HG03135 (cell line): ENCODE measurements at regions not wholly inside any gene's neighbourhood (a gene's known extent, or its start where the extent isn't known, plus 50 kb on each side); places are given as distances from the start of the nearest gene placed in this dataset.
A peak's percentile ranks its signal among the peaks of the same experiment; 100 is the strongest.
"Not testable (repeated sequence)": the region's sequence is repeated elsewhere in the genome, so short reads cannot be mapped to it uniquely, and the experiment has no call there.

Source experiments
- ATAC-seq: cut with Tn5 transposase; IDR thresholded peaks from one replicate; pipeline ENCODE4 v1.9.1; 2021; ENCODE audit warnings: mild to moderate bottlenecking, moderate library complexity; ENCODE audit not compliant: unreplicated experiment

DNA sequence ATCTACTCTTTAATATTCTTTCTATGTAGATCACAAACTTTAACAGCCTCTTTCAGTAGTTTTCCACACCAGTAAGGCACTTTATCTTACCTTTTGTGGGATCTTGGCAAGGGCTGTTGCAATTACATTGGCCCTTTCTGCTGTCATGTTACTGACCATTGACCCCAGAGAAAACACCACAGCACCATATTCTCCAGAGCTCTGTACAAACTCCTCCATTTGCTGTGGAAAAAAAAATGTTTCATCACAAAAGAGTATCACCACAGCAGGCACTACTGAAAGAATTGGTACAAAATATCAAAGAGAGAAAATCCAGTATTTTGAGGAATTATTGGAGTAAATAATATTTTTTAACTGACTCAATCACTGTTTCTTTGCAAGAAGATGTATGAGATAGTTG lies 62.3 kb upstream of the UGT2A3 start:
- ATAC-seq, result not testable (repeated sequence)

DNA sequence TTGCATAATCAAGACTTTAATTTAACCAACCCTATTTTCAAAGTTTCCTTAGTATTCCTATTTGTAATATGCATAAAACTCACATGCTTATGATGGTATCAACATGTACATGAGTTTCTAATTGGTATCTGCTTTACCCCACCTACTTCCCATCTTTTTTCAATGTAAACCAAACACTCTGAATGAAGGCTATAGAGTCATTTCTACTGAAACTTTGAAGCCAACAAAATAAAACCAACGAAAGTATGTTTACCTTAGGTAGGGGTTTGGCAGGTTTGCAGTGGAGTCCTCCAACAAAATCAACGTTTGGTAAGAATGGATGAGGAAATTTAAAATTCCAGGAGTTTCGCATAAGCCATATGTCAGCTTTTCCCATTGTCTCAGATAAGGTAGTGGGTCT lies 66.4 kb upstream of the UGT2A3 start:
- not testable (repeated sequence) for ATAC-seq

DNA sequence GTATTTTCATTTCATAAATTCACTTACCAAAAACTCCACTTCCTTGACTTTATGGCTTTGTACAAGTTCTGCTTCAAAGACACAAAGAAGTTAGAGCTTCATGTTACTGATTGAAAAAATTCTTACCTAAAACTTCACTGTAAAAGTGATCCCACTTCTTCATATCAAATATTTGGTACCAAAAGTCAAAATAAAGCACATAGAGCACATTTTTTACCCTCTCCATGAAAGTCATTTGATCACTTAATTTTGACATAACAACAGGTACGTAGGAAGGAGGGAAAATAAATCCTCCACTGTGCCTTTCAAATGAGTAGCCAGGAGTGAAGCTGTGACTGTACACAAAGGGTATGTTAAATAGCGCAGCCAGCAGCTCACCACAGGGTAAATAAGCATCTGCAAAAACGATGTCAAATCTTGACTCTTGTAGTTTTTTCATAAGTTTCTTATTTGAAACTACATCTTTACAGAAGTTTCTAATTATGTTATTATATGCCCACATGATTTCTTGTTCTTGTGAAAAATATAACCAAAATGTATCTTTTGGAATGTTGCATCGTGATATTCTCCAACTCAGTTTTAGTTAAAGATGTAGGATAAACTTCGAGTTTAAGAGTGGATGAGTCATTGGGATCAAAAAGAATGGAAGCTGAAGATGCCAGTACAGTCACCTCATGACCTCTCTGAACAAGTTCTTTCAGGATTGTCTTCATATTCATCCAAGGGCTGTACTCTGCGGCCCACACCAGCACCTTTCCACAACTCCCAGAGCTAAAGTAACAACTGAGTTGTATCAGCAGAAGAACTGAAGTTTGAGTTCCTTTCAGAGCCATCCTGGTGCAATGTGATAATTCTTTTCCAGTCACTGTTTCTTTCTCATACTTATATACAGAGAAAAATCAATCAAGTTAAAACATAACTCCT lies 68.2 kb upstream of the UGT2A3 start:
- not testable (repeated sequence) for ATAC-seq

DNA sequence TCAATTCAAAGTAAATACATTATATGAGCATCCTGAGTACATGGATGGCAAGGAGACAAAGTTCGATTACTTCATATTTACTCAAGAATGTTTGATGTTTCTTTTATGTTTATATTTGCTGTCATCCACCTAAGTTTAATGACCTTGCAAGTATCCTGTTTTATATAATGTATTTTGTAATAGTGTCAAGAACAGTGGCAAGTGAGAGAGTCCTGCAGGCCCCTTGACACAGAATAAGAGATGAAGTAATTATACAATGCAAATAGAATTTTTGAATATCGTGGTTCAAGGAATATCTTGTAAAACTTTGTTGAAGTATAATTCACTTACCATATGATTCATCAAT lies 68.8 kb upstream of the UGT2A3 start:
- not testable (repeated sequence) for ATAC-seq

DNA sequence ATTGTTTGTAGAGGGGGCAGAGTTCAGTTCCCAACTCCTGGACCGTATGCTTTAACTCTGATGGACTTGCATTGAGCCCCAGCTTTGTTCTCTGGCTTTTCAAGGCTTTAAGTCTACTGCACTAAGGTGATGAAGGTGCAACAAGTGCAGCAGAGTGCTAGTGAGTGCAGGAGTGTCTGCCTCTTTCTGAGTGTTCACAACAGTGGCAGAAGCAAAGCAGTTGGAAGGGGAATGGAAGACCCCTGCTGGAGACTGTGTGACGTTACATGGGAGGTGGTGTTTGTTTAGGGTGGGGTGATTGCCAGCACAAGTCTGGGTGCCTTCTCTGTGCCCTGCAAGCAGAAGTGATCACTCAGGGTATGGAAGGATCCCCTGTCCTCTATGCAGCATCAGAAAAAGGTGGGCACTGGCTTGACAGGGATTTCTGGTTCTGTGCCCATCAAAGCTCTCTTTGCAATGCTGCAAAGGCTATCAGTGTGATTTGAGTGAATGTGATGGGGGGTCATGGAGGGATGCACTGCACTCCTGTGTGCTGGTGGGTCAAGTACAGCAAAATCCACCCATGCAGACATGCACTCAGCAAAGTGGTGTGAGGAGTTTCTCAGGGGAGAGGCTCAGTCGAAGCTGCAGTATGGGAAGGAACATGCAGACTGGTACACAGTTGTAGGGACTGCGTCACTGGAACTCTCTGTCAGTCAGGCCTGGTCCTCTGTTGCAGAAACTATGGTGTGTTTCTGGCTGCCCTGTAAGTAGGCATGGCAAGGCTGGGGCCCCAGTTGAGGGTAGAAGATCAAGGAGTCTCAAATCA lies 70.9 kb upstream of the UGT2B7 start:
- ATAC-seq, result peak; percentile 91

- ATAC-seq, result no peak
Observed at GRCh38 chr4:69025999-69026387, 70.3 kb upstream of the UGT2B7 start.

- ATAC-seq, result no peak
Observed at GRCh38 chr4:69026974-69027373, 69.3 kb upstream of the UGT2B7 start.

DNA sequence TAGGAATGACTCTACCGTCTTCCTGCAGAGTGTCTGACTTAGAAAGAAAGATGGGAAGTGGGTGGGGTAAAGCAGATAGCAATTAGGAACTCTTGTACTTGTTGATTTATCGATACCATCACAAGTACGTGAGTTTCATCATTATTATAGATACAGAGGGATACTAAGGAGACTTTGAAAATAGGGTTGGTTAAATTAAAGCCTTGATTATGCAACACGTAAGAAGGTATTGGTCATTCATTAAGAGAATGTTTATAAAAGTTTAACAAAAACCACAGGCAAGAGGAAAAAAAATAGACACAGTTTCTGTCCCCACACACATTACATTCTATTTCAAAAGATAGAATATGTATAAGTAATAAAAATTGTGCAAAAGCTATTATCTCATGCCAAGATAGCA lies 65.9 kb upstream of the UGT2B7 start:
- ATAC-seq, result no peak

GRCh38 chr4:69032847-69033638 lies 63.2 kb upstream of the UGT2B7 start:
- ATAC-seq, result no peak

DNA sequence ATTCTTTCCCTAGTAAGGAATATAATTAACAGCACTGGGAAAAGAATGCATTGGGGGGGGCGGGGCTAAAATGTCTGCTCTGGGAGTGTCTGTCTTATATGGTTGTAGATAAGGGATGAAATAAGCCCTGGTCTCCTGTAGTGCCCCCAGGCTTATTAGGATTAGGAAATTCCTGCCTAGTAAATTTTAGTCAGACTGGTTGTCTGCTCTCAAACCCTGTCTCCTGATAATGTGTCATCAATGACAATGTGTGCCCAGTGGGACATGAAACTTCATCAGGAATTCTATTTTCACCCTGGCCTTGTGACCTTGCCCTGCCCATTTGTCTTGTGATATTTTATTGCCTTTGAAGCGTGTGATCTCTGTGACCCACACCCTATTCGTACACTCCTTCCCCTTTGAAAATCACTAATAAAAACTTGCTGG lies 61.9 kb upstream of the UGT2B7 start:
- not testable (repeated sequence) for ATAC-seq

GRCh38 chr4:69038582-69038981 lies 57.7 kb upstream of the UGT2B7 start:
- no peak for ATAC-seq

GRCh38 chr4:69039071-69039470 lies 57.2 kb upstream of the UGT2B7 start:
- ATAC-seq, result no peak

DNA sequence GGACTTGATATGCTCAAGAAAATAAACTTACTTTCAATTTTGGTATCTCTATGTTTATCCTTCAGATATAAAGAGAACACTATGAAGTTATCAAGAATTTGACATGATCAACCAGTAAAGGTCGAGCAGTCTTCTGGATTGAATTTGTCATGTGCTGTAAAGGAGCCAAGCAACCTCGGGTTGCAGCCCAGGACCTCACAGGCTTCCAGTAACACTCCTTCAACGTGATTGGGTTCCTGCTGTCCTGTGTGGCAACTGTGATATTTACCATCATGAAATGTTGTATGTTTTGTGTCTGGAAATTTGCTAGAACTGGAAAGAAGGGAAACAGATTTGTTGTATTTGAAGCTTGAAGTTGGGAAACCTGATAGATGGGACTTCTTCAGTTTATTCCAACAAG lies 52.0 kb upstream of the UGT2B7 start:
- no peak for ATAC-seq
